Psoas muscle (tissue), 7 donors: ENCODE measurements at regions not wholly inside any gene's neighbourhood (a gene's known extent, or its start where the extent isn't known, plus 50 kb on each side); places are given as distances from the start of the nearest gene placed in this dataset.
"Not testable (repeated sequence)": the region's sequence is repeated elsewhere in the genome, so short reads cannot be mapped to it uniquely, and the experiment has no call there.

Source experiments
- ATAC-seq, 4 donors: fragments of 200-7000 bp; cut with Tn5 transposase; one replicate each; pipeline ENCODE4 v1.9.1; 2020; ENCODE audit warnings: moderate library complexity in 3 of 4, mild to moderate bottlenecking in 2 of 4
- DNase-seq, 2 donors: peaks; one replicate each; pipeline ENCODE4 v3.0.0-alpha.2; 2020
- H3K27ac ChIP-seq: fragments of 200-600 bp; one replicate; pipeline ENCODE4 v1.8.0; 2022
- H3K27me3 ChIP-seq, 3 donors: fragments of 200-600 bp in 1 of 3; one replicate each; pipeline versions ENCODE4 v1.6.1 to v1.8.0; 2013 to 2022; ENCODE audit warnings: low read length in 2 of 3, mild to moderate bottlenecking in 2 of 3, moderate library complexity in 1 of 3; ENCODE audit not compliant: insufficient read depth in 3 of 3
- H3K36me3 ChIP-seq, 2 donors: fragments of 200-600 bp in 1 of 2; one replicate each; pipeline versions ENCODE4 v1.6.1 to v1.8.0; 2013 to 2022; ENCODE audit warnings: low read depth in 1 of 2, mild to moderate bottlenecking in 1 of 2, moderate library complexity in 1 of 2; ENCODE audit not compliant: insufficient read depth in 1 of 2
- H3K4me1 ChIP-seq: fragments of 200-600 bp; one replicate; pipeline ENCODE4 v1.8.0; 2022
- H3K4me3 ChIP-seq: fragments of 200-600 bp; one replicate; pipeline ENCODE4 v1.8.0; 2022; ENCODE audit warnings: mild to moderate bottlenecking
- H3K9me3 ChIP-seq: fragments of 200-600 bp; one replicate; pipeline ENCODE4 v1.8.0; 2022
- whole genome bisulfite sequencing, 3 donors: extraction: QIAGEN DNeasy Blood & Tissue Kit; methylation state at CpG; one replicate each; pipeline versions ENCODE4 v1.1.6 to v1.1.7; 2013; 5-methylcytosine and 5-hydroxymethylcytosine counted together
- intact Hi-C, 2 donors: fragments of 100-400 bp; cut with DNase I; formaldehyde crosslinking; loops; one replicate each; pipeline versions ENCODE4 v1.11.0 to v1.14.2; 2022
- TF ChIP-seq, protein P1 (sequence below): fragments of 200-600 bp; IDR thresholded peaks from one replicate; pipeline ENCODE4 v1.8.0; 2022; ENCODE audit warnings: antibody characterized with exemption
- donor health status: healthy with polysubstance abuse.
- donor health status: DM: no; HTN: no; CAD: no; lungs with moderate emphysema.
- donor health status: Bipolar disorder and iron deficiency.
- donor health status: healthy.
- donor health status: DM: yes; HTN: yes; CAD: no.
- donor health status: DM: no; HTN: no; CAD: no.
- donor health status: DM: yes; HTN: yes; CAD: no.

DNA sequence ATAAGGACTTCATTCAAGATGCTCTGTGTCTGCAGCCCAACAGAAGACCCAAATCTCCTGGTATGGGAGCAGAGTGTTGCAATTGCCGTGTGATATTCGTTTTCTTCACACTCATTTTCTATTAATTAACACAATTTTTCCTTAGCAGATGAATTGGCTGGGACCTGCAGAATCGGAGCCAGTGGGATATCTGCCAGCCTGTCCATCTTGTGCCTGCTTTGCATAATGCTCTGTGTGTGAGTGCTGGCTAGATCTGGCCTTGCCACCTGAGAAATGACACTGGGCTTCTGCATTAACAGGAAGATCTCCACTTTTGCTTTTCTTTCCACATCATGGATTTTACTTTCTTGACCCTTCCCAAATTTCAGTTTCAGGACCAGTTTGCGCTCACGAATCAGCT, 70.4 kb upstream of the GPR158 start:
- intact Hi-C loops = no loop called here
- TF ChIP-seq, protein P1, sequence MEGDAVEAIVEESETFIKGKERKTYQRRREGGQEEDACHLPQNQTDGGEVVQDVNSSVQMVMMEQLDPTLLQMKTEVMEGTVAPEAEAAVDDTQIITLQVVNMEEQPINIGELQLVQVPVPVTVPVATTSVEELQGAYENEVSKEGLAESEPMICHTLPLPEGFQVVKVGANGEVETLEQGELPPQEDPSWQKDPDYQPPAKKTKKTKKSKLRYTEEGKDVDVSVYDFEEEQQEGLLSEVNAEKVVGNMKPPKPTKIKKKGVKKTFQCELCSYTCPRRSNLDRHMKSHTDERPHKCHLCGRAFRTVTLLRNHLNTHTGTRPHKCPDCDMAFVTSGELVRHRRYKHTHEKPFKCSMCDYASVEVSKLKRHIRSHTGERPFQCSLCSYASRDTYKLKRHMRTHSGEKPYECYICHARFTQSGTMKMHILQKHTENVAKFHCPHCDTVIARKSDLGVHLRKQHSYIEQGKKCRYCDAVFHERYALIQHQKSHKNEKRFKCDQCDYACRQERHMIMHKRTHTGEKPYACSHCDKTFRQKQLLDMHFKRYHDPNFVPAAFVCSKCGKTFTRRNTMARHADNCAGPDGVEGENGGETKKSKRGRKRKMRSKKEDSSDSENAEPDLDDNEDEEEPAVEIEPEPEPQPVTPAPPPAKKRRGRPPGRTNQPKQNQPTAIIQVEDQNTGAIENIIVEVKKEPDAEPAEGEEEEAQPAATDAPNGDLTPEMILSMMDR = no peak
- no peaks in the 10 kb centered on the region for H3K9me3 ChIP-seq
- H3K4me1 ChIP-seq = no peaks in the 10 kb centered on the region
- 55 to 71% (median 58%) methylated on average over 5 of the region's 5 CpGs for WGBS, 3 donors
- H3K4me3 ChIP-seq = no peak overlapping the region
- H3K36me3 ChIP-seq = no peaks in the 10 kb centered on the region
- DNase-seq (no peak), ATAC-seq (no peak)
- no peaks in the 10 kb centered on the region for H3K27me3 ChIP-seq
- no peak overlapping the region for H3K27ac ChIP-seq

DNA sequence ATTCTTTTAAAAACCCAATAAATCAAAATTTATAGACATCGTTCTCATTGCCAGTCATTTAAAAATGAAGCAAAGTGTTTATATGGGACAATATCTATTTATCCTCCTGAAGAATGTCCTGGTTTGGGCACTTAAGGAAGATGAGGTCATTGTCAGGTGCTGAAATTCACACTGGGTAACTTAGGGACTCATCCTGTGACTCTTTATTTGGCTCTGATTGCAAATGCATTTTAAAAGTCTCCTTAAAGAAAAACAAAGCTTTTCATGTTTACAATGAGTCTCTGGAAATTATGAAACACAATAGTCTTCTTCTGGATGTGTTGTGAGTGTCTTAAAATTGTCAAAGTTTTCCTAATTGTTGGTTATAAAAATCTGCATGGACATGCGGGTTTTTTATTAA, 69.5 kb upstream of the GPR158 start:
- H3K27me3 ChIP-seq = no peaks in the 10 kb centered on the region
- no peak overlapping the region for H3K27ac ChIP-seq
- intact Hi-C loops = no loop called here
- WGBS, 3 donors = 58 to 68% (median 68%) methylated on average over 2 of the region's 2 CpGs
- TF ChIP-seq, protein P1 = no peak
- no peaks in the 10 kb centered on the region for H3K36me3 ChIP-seq
- H3K4me1 ChIP-seq = no peaks in the 10 kb centered on the region
- ATAC-seq (no peak), DNase-seq (no peak)
- H3K9me3 ChIP-seq = no peaks in the 10 kb centered on the region
- no peak overlapping the region for H3K4me3 ChIP-seq

DNA sequence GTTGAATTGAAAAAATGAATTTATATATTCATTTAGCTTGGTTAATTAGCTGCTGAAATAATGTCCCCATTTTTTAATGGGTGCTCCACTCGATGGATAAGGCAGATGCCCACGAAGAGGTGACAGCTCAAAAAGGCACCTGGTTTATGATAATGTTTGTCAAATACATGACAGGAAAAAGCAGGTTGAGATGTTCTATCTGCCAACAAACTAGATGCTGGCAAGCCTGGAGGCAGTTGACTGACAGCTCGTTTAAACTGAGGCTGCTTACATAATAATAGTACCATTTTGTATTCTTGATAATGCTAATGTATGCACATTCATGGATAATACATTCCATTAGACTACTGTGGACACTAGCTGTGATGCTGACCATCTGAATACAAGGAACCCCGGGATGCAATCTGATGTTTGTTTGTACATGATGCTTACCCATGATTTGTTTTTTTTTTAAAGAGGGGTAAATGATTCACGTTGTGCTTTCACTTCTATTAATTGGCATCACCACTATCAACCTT, 69.0 kb upstream of the GPR158 start:
- Histone ChIP-seq H3K36me3 (no peaks in the 10 kb centered on the region), H3K27me3 (no peaks in the 10 kb centered on the region), H3K4me3 (no peak overlapping the region), H3K27ac (no peak overlapping the region), H3K4me1 (no peaks in the 10 kb centered on the region), H3K9me3 (no peaks in the 10 kb centered on the region)
- 27 to 39% (median 33%) methylated on average over 5 of the region's 5 CpGs for WGBS, 3 donors
- intact Hi-C loops = no loop called here
- TF ChIP-seq, protein P1 = no peak
- DNase-seq (no peak), ATAC-seq (no peak)

DNA sequence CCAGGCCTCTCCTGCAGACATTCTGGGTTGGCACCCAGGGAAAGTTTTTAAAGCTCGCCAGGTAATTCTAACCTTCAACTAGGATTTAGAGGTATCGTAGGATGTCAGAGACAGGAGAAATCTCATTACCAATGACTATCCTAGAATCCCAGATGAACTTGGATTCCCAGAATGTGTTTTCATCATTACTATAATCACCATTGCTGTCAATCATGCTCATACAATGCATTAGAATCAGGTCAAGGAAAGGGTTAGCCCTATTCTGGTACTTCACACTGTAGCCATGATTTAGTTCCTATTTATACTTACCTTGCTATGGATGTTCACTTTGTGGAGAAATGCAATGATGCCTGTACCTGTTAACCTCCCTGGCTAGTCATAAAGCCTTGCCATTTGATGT, 67.0 kb upstream of the GPR158 start:
- 89 to 94% (median 94%) methylated on average over 2 of the region's 2 CpGs for WGBS, 3 donors
- Histone ChIP-seq H3K9me3 (no peaks in the 10 kb centered on the region), H3K36me3 (no peaks in the 10 kb centered on the region), H3K27me3 (no peaks in the 10 kb centered on the region), H3K27ac (no peak overlapping the region), H3K4me1 (no peaks in the 10 kb centered on the region), H3K4me3 (no peak overlapping the region)
- intact Hi-C loops = no loop called here
- TF ChIP-seq, protein P1 = no peak
- no peak for ATAC-seq
- DNase-seq = no peak

DNA sequence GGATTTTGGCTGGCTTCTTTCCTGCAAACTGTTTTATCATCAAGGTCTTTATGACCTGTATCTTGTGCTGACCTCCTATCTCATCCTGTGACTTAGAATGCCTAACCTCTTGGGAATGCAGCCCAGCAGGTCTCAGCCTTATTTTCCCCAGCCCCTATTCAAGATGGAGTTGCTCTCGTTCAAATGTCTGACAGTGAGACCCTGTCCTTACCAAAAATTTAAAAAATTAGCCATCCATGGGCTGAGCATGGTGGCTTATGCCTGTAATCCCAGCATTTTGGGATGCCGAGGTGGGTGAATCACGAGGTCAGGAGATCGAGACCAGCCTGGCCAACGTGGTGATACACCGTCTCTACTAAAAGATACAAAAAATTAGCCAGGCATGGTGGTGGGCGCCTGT, 64.9 kb upstream of the GPR158 start:
- intact Hi-C loops = loop anchor here (5.0 kb wide), 2 partner anchors 117 to 602 kb away; no protein-coding TSS in a partner anchor
- WGBS, 3 donors = 85 to 92% (median 88%) methylated on average over 7 of the region's 7 CpGs
- not testable (repeated sequence) for H3K4me3 ChIP-seq, ATAC-seq, DNase-seq, H3K9me3 ChIP-seq, H3K27me3 ChIP-seq, H3K27ac ChIP-seq, H3K4me1 ChIP-seq, H3K36me3 ChIP-seq
